ENCODE measurements at regions not wholly inside any gene's neighbourhood (a gene's known extent, or its start where the extent isn't known, plus 50 kb on each side); places are given as distances from the start of the nearest gene placed in this dataset.

GRCh38 chr7:17040716-17041115 lies 158.9 kb upstream of the AGR3 start:
- Histone ChIP-seq H3K9ac (ENCODE audit: insufficient read depth, low read depth, low read length) (no peak overlapping the region), H3K4me3 (replicated peaks in 1 of 3; ENCODE audit: insufficient read depth in 1 of 3, low read depth in 2 of 3, low read length in 3 of 3) (no peak overlapping the region), H2AFZ (ENCODE audit: low read length) (no peak overlapping the region), H3K27me3 (ENCODE audit: control insufficient read depth in 1 of 2, insufficient read depth in 2 of 2, low read length in 2 of 2) (no peaks in the 10 kb centered on the region), H3K4me2 (ENCODE audit: low read depth, low read length) (no peak overlapping the region), H3K36me3 (replicated peaks in 1 of 2; ENCODE audit: control insufficient read depth in 1 of 2, insufficient read depth in 2 of 2, low read length in 2 of 2) (no peaks in the 10 kb centered on the region), H4K20me1 (ENCODE audit: insufficient read depth, low read length) (no peaks in the 10 kb centered on the region), H3K4me1 (ENCODE audit: insufficient read depth, low read length) (peaks cover 19% of the 10 kb centered on the region), H3K79me2 (ENCODE audit: insufficient read depth, low read length) (no peaks in the 10 kb centered on the region), H3K27ac (ENCODE audit: extremely low read length, insufficient read depth, low read length) (no peak overlapping the region), H3K9me3 (ENCODE audit: low read length) (0 out of 2 replicates have a peak, but pooled peaks cover 4% of the 10 kb centered on the region)
- ATAC-seq (no peak), FAIRE-seq (no peak), DNase-seq (ENCODE audit: low spot score) (no peak)
- in situ Hi-C loops (cut with HindIII; ENCODE audit: extremely low pct_ligation_motif_present, low pct_unique_long_range_greater_than_20kb) (no loop called here), intact Hi-C loops (cut with micrococcal nuclease; ENCODE audit: unreplicated experiment) (no loop called here)
- no TSS peak for BruUV-seq (replicated peaks)
- ChIA-PET POLR2A (no interaction called here), CTCF (ENCODE audit: low intra/inter-chr PET ratio, low total read pairs) (no interaction called here)
- no peak for TF ChIP-seq FOSL1 (CRISPR knock-in tag; IDR thresholded peaks at IDR 0.05; ENCODE audit: borderline replicate concordance)
- no peak for TF ChIP-seq ZKSCAN5 (CRISPR knock-in tag; IDR thresholded peaks at IDR 0.05)
- TF ChIP-seq POGZ (CRISPR knock-in tag; IDR thresholded peaks at IDR 0.05): no peak
- TF ChIP-seq GLMP (CRISPR knock-in tag; IDR thresholded peaks at IDR 0.05; ENCODE audit: borderline replicate concordance): no peak
- no peak for TF ChIP-seq TCF7 (IDR thresholded peaks at IDR 0.05; ENCODE audit: low read depth)
- no peak for TF ChIP-seq BRCA1 (CRISPR knock-in tag; IDR thresholded peaks at IDR 0.05)
- no peak for TF ChIP-seq TOPORS (CRISPR knock-in tag; IDR thresholded peaks at IDR 0.05)
- TF ChIP-seq ZNF670 (CRISPR knock-in tag; IDR thresholded peaks at IDR 0.05; ENCODE audit: borderline replicate concordance): no peak
- no peak for TF ChIP-seq DDIT3 (CRISPR knock-in tag; IDR thresholded peaks at IDR 0.05)
- no peak for TF ChIP-seq FOXO4 (CRISPR knock-in tag; conservative IDR thresholded peaks at IDR 0.05)
- TF ChIP-seq EED (CRISPR knock-in tag; IDR thresholded peaks at IDR 0.05): no peak
- TF ChIP-seq GRHL1 (CRISPR knock-in tag; conservative IDR thresholded peaks at IDR 0.05): no peak
- no peak for TF ChIP-seq ZNF224 (CRISPR knock-in tag; IDR thresholded peaks at IDR 0.05)
- TF ChIP-seq ZNF510 (CRISPR knock-in tag; IDR thresholded peaks at IDR 0.05; ENCODE audit: low read depth): no peak
- TF ChIP-seq ZBTB25 (CRISPR knock-in tag; IDR thresholded peaks at IDR 0.05): no peak
- TF ChIP-seq ZNF768 (CRISPR knock-in tag; IDR thresholded peaks at IDR 0.05): no peak
- TF ChIP-seq ATAD3A (CRISPR knock-in tag; IDR thresholded peaks at IDR 0.05): no peak
- 86% methylated on average over 4 of the region's 4 CpGs for WGBS (ENCODE audit: low lambda C conversion rate)

All from HepG2 (cell line).